Right ventricle myocardium inferior (tissue), 1 donor: ENCODE measurements at regions not wholly inside any gene's neighbourhood (a gene's known extent, or its start where the extent isn't known, plus 50 kb on each side); places are given as distances from the start of the nearest gene placed in this dataset.
"Not testable (repeated sequence)": the region's sequence is repeated elsewhere in the genome, so short reads cannot be mapped to it uniquely, and the experiment has no call there.

Experiments
- ATAC-seq: fragments of 200-7000 bp; cut with Tn5 transposase; one replicate; pipeline ENCODE4 v1.9.1; 2020; ENCODE audit warnings: mild to moderate bottlenecking, moderate library complexity
- DNase-seq: peaks from one replicate; pipeline ENCODE4 v3.0.0; 2021; ENCODE audit errors: missing footprints
- intact Hi-C: fragments of 100-400 bp; cut with DNase I; formaldehyde crosslinking; loops from one replicate; pipeline ENCODE4 v1.11.0; 2022
- donor health status: DM: no; HTN: yes; CAD: no; lungs with severe emphysema.

- intact Hi-C loops, result no loop called here
- DNase-seq (no peak), ATAC-seq (no peak)
Measured at GRCh38 chr5:99817796-99818195, 717.4 kb upstream of the FAM174A start.

DNA sequence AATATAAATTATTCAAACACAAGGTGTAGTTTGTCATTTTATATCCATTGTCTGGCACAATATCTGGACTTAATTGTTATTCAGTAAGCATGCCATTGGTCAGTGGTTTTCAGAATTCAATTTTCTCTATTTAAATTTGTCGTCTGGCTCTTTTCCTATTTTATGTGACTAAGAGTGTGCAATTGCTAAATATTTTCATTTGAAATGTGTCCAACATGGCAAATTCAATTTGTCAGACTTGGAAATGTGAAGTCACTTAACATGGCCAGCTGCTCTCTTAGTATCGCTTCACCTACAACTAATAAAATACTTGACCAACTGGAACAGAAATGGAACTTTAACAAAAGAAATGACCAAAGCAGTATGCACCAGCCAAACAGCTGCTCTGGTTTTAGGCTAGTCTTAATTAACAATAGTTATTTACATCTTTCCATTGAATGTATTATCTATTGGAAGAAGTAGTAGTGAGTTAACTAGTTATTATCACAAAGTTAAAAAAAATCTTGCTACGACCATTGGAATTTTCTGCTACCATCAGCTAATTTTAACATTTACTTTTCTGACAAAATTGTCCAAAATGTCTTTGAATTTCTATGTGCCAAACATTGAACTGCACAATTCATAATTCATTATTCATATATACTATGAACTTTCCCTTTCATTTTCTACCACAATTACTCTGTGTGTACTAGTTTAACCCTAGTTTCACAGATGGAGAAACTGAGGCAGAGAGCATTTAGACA lies 720.7 kb upstream of the FAM174A start:
- intact Hi-C loops, result no loop called here
- ATAC-seq (no peak), DNase-seq (no peak)

DNA sequence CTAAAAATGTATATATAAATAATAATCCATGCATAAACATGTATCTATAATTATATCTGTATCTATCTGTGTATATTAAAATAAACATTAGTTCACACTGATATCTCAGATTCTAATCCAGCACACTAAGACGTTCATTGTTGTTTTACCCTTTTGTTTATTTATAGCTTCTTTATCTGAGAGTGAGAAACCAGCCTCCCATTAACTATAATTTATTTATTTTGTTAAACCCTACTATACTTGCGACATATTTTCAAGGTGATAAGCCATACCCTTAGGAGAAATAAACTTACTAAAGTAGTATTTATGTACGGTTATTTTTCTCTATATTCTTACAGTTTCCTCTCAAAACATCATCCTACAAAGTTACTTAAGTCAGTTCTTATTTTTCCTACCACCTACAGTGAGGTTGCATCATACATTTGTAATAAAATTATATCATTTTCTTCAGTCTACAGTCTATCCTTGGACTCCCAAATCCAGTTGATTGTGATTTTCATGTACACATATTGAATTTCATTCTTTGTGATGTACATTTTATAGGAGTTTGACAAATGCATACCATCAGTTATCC lies 726.4 kb upstream of the FAM174A start:
- no peak for ATAC-seq

GRCh38 chr5:99807346-99807745 lies 727.8 kb upstream of the FAM174A start:
- no peak for ATAC-seq
- no peak for DNase-seq
- intact Hi-C loops, result no loop called here

More for the DNA sequence above, 726.4 kb upstream of the FAM174A start:
- intact Hi-C loops, result no loop called here
- no peak for DNase-seq

DNA sequence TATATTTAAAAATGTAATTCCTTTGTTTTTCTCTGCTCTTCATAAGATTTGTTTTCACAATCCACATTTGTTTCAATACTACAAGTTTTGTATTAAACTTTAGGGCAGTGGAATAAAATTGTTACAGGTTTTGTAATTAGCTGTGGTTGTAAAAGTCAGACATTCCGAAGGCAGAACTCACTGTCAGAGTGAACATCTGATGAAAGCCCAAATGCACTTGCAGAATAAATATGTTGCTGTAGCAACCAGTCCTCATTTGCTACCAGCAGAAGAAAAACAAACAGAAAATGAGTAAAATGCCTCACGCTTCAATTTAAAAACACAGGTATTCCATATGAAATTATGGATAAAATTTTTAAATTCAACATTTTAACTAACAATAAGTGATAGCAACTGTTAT lies 740.1 kb upstream of the FAM174A start:
- ATAC-seq (no peak), DNase-seq (no peak)
- intact Hi-C loops, result no loop called here

DNA sequence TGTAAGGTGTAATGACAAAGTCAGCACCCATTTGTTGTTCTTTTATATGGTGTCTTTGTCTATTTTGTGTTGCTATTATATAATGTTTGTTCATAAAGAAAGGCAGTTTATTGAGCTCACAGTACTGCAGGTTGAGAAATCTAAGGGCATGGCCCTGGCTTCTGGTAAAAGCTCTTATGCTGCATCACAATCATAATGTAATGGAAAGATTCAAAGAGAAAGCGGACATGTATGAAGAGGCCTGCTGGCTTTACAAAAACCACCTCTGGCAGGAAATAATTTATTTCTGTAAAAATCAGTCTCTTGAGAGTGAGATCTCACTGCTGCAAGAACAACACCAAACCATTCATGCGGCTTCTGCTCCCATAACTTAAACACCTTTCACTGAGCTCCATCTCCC lies 746.7 kb upstream of the FAM174A start:
- no peak for DNase-seq
- no peak for ATAC-seq
- intact Hi-C loops, result no loop called here

- no peak for ATAC-seq
- DNase-seq, result no peak
- intact Hi-C loops, result no loop called here
Measured at GRCh38 chr5:99775189-99775588, 760.0 kb upstream of the FAM174A start.

DNA sequence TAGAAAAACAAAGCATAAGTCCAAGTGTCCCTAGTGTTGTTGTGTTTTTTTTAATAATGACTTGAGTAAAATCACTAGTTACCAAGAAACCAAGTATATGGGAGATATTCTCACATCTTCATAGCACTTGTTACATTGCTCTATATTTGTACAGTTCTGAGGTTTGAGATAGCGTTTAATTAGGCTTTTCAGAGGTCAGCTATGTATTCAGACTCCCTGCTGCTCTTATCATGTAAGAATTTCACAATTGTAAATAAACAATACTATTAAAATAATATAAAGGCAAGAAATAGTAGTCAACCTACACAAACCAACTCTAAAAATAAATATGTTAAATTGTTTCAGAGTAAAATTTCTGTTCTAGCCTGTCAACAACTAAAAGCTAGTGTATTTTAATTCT lies 761.9 kb upstream of the FAM174A start:
- DNase-seq, result no peak

DNA sequence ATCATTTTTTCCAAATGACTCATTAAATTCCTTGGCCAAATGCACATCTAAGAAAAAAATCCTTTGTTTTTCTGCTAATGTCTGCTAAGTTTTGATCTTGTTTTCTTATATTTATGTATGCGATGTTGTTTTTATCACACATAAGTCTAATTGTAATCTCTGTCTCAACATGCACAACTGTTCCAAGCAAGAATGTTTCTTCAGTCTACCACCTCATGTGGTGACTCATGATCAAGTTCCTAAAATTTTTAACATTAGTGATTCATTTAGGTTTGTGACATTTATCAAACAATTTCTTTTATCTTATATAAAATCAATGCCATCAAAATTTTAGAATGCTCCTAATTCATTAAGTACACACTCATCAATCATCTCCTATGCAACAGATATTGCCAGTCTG lies 763.9 kb upstream of the FAM174A start:
- no peak for DNase-seq
- intact Hi-C loops, result no loop called here
- ATAC-seq, result no peak

More for the DNA sequence above, 761.9 kb upstream of the FAM174A start:
- intact Hi-C loops, result no loop called here
- ATAC-seq, result no peak

DNA sequence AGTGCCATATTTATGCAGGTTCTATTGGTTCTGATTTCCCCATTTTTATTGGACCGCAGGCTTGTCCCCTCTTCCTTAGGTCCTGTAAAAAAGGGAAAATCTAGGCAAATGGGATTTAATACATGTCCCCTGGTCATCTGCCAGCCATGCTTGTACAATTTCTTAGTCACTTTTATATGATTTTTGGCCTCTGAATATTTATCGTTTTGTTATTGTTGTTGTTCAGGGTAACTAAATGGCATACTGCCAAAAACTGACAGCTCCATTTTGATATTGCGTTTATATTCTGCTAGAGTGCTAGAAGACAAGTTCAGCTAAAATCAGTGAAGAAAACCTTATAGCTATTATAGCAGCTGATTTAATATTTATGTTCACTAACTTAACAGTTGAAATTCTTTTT lies 770.2 kb upstream of the FAM174A start:
- intact Hi-C loops, result no loop called here
- no peak for ATAC-seq
- DNase-seq, result no peak

DNA sequence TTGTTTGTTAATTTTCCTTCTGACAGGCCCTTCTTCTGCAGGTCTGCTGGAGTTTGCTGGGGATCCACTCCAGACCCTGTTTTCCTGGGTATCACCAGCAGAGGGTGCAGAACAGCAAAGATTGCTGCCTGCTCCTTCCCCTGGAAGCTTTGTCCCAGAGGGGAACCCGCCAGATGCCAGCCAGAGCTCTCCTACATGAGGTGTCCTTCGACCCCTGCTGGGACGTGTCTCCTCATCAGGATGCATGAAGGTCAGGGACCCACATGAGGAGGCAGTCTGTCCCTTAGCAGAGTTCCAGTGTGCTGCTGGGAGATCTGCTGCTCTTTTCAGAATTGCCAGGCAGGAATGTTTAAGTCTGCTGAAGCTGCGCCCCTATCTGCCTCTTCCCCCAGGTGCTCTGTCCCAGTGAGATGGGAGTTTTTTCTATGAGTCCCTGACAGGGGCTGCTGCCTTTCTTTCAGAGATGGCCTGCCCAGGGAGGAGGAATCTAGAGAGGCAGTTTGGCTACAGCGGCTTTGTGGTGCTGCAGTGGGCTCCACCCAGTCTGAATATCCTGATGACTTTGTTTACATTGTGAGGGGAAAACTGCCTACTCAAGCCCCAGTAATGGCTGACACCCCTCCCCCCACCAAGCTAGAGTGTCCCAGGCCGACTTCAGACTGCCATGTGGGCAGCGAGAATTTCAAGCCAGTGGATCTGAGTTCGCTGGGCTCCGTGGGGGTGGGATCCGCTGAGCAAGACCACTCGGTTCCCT lies 772.0 kb upstream of the FAM174A start:
- no peak for ATAC-seq
- intact Hi-C loops, result no loop called here

DNA sequence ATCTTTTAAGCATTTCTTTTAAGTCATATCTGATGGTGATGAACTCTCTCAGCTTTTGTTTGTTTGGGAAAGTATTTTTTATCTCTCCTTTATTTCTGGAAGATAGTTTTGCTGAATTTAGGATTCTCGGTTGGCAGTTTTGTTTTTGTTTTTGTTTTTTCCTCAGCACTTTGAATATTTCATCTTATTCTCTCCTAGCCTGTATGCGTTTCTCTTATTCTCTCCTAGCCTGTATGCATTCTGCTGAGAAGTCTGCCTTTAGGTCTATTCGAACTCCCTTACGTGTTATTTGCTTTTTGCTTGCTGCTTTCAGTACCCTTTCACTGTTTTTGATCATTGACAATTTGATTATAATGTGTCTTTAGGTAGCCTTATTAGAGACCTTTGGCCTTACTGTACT lies 787.8 kb upstream of the FAM174A start:
- intact Hi-C loops, result no loop called here
- DNase-seq (no peak), ATAC-seq (no peak)

More for the DNA sequence above, 772.0 kb upstream of the FAM174A start:
- DNase-seq, result no peak

DNA sequence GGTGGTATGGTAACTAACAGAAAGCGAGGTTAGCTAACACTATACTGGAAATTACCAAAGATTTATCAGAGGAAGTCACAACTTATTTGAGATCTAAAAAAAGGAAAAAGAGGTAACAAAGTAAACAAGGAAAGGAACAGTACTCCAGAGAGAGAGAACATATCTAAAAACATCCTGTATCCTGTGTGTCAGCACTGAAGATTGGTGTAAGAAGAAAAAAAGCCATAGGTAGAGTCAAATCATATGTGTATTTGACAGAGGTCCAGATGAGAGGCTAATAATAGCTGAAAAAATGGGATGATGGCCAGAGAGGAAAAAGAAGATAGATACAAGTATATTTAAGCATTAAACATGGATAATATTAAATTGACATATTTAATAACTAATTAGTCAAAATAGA lies 802.0 kb upstream of the FAM174A start:
- DNase-seq, ATAC-seq, intact Hi-C loops: not testable (repeated sequence)

GRCh38 chr5:99730653-99731052 lies 801.8 kb upstream of the CHD1 start:
- ATAC-seq, DNase-seq, intact Hi-C loops: not testable (repeated sequence)

- intact Hi-C loops, result no loop called here
- DNase-seq (no peak), ATAC-seq (no peak)
Measured at GRCh38 chr5:99724732-99725290, 796.0 kb upstream of the CHD1 start.

DNA sequence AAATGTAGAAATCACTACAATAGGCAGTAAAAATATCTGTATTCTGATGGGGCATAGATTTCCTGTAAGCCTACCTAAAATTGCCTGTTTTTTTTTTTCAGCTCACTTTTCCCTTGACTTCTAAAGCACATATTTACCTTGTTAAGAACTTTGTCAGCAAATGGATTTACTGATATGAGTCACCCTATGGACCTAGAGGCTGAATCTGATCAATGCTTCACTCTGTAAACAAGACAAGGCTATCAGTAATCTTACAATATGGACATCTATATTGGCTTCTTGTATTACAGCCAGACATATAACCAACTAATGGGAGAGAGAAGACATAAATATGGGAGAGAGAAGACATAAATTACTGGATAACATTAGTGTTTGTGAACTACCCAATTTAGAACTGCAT lies 792.7 kb upstream of the CHD1 start:
- ATAC-seq (no peak), DNase-seq (no peak)
- intact Hi-C loops, result no loop called here

- DNase-seq, result no peak
- intact Hi-C loops, result no loop called here
- ATAC-seq, result no peak
Measured at GRCh38 chr5:99715921-99716320, 787.1 kb upstream of the CHD1 start.

DNA sequence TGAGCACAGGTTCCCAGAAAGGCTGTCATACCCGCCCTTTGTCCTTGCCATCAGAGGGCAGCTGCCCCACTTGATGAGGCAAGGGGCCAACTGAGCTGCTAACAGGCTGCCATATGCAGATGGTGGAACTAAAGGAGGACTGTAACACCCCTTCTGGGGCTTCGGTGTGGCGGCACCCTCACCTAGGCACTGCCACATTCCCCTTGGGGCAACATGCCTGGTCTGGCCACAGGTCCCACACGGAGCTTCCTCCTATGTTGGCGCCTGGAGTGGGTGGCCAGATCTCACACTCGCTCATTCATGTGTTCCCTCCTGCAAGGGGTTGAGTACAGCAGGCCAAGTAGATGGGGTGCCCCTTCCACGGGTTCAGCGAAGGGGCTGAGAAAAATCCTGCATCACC lies 777.4 kb upstream of the CHD1 start:
- intact Hi-C loops, result no loop called here
- DNase-seq (peak; percentile 64), ATAC-seq (no peak)

GRCh38 chr5:99702565-99702964 lies 773.8 kb upstream of the CHD1 start:
- DNase-seq, result no peak
- no peak for ATAC-seq
- intact Hi-C loops, result no loop called here

- no peak for ATAC-seq
- no peak for DNase-seq
- intact Hi-C loops, result no loop called here
Measured at GRCh38 chr5:99694884-99695283, 766.1 kb upstream of the CHD1 start.
